ENCODE measurements at regions not wholly inside any gene's neighbourhood (a gene's known extent, or its start where the extent isn't known, plus 50 kb on each side); places are given as distances from the start of the nearest gene placed in this dataset.

- no peak for DNase-seq (ENCODE audit: low read depth in 2 of 2)
These were observed 833.6 kb upstream of the AGA start for GRCh38 chr4:178275671-178276360.

- no peak for DNase-seq (ENCODE audit: low read depth in 2 of 2)
These were observed 838.1 kb upstream of the AGA start for GRCh38 chr4:178280362-178280761.

DNA sequence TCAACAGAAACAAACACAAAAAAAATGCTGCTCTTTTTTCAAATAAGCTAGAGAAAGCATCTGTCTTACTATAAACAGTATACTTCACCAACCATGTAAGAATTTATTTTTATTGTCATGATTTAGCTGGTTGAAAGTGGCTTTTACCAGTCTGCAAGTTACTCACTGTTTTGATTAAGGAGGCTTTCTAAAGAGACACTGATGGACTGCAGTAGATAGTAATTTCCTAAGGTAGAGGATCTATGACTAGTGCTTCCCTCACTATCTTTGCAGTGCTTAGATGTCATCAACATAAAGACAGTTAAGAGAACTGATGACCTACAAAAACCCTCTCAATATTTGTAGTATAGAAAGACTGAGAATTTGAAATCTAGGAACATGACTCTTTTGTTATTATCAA lies 846.2 kb upstream of the AGA start:
- no peak for DNase-seq (ENCODE audit: low read depth in 2 of 2)

- no peak for DNase-seq (ENCODE audit: low read depth in 2 of 2)
These were observed 851.4 kb upstream of the AGA start for GRCh38 chr4:178293601-178294000.

- no peak for DNase-seq (ENCODE audit: low read depth in 2 of 2)
These were observed 854.4 kb upstream of the AGA start for GRCh38 chr4:178296669-178297068.

DNA sequence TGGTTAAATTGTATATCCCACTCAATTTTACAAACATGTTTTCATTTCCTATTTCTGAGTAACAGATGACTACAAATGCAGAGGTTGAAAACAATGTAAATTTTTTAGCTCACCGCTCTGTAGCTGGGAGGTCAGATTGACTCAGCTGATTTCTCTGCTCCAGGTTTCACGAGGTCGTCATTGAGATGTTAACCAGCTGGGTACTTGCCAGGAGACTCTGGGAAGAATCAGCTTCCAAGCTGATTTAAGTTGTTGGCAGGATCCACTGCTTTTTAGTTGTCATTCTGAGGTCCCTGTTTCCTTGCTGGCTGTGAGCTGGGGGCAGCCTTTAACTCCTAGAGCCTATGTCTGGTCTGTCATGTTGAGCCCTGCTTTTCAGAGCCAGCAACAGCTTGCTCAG lies 864.3 kb upstream of the AGA start:
- no peak for DNase-seq (ENCODE audit: low read depth in 2 of 2)

DNA sequence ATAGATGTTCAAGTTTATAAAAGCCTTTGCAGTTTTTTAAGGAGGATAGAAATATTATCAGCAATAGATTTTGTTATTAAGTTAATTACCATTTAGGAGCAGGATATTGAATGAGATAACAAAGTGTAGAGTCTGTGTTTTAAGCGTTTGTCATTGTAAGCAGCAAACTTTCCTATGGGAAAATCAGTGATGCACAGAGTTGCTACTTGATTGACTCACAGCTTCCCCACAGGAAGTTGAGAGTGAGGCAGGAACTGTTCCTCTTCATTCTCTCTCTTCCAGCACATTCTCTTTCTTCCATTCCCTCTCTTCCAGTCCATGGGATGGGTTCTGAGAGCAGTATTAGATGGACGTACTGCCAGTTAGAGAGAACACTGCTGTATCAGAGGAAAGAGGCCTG lies 867.7 kb upstream of the AGA start:
- no peak for DNase-seq (ENCODE audit: low read depth in 2 of 2)

- no peak for DNase-seq (ENCODE audit: low read depth in 2 of 2)
These were observed 869.8 kb upstream of the AGA start for GRCh38 chr4:178311997-178312396.

- no peak for DNase-seq (ENCODE audit: low read depth in 2 of 2)
These were observed 872.0 kb upstream of the AGA start for GRCh38 chr4:178314287-178314686.

GRCh38 chr4:178316211-178316610 lies 874.0 kb upstream of the AGA start:
- DNase-seq (ENCODE audit: low read depth in 2 of 2) = no peak

- no peak for DNase-seq (ENCODE audit: low read depth in 2 of 2)
These were observed 877.8 kb upstream of the AGA start for GRCh38 chr4:178320003-178320402.

GRCh38 chr4:178322524-178323183 lies 880.4 kb upstream of the AGA start:
- no peak for DNase-seq (ENCODE audit: low read depth in 2 of 2)

- DNase-seq (ENCODE audit: low read depth in 2 of 2) = no peak
These were observed 887.1 kb upstream of the AGA start for GRCh38 chr4:178329226-178329872.

DNA sequence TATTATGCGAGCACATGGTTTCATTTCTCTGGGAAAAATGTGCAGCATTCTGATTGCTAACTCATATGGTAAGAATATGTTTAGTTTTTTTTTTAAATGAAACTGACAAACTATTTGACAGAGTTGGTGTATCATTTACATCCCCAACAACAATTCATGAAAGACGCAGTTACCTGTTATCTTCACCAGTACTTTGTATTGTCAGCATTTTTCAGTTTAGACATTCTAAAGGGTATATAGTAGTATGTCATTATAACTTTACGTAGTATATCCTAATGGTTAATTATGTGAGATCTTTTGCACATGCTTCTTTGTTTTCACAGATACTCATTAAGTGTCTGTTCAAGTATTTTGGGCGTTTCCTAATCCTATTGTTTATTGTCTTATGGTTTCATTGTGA lies 891.1 kb upstream of the AGA start:
- DNase-seq (ENCODE audit: low read depth in 2 of 2) = no peak

DNA sequence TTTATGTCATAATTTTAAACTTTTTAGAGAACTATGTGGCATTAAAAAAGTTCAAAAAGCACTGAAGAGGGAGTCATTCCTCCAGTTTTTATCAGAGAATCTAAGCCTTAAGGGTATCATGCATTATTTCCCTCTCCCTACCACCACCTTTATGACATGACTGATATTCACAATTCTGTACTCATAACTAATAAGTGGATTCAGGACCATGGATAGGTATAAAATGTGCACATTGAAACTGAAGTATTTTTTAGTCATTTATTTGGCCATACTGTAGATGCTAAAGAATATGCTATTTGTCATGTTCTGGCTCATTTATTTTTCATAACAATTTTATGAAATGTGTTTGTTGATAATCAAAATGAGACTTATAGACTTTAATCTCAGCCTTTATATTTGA lies 897.5 kb upstream of the AGA start:
- no peak for DNase-seq (ENCODE audit: low read depth in 2 of 2)

DNA sequence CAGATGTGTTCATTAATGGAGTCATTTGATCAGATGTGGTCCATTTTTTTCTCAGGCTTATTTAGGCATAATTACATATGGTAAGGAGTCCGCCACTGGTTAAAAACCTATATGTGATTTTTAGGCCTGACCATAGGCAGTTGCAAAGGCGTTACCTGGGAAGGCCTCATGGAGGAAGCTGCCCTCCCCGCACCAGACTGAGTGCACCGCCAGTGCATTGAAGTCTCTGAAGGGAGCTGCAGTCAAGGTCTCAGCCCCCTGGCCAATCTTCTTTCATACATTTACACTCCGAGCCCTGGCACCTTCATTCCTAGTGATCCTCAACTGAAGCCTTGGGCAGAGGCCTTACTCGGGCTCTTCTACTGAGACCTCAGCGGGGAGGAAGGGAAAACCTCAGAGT lies 898.2 kb upstream of the AGA start:
- no peak for DNase-seq (ENCODE audit: low read depth in 2 of 2)

- no peak for DNase-seq (ENCODE audit: low read depth in 2 of 2)
These were observed 901.9 kb upstream of the AGA start for GRCh38 chr4:178344096-178344495.

- DNase-seq (ENCODE audit: low read depth in 2 of 2) = no peak
These were observed 904.9 kb upstream of the AGA start for GRCh38 chr4:178347111-178347510.

GRCh38 chr4:178349601-178350000 lies 907.4 kb upstream of the AGA start:
- DNase-seq (ENCODE audit: low read depth in 2 of 2) = no peak

DNA sequence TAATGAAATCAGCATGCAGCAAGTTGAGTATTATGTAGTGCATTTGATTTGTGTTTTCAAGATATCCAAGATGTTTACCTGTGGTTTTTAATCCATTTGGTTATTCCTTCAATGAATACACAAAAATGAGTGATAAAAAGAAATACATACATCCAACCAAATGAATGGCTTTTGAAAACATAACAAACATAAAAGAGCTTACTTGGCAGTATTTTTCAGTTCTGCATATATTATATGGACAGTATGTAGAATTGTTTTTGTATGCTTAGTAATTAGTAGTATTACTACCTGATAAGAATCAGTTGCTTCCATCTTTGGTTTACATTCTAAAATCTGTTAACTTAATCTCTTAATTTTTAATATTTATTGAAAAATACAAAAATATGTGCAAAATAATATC lies 908.9 kb upstream of the AGA start:
- DNase-seq (ENCODE audit: low read depth in 2 of 2) = no peak

- DNase-seq (ENCODE audit: low read depth in 2 of 2) = no peak
These were observed 914.5 kb upstream of the AGA start for GRCh38 chr4:178356725-178357124.

DNA sequence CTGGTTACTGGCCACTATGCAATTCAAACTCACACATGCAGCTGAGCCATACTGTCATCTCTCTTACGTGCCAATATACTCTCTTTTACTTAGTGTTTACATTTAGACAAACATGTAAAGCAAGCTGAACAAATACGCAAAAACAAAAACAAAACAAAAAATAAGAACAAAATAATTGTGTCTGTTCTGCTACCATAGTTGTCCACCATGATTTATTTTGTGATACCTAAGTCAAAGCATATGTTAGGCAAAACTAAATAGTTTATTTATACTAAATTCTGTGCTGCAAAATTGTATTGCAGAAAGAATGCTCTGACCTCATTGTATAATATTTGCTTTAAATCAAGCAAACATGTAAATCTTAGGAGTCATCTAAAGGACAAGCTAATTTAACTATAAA lies 943.2 kb upstream of the AGA start:
- no peak for DNase-seq (ENCODE audit: low read depth in 2 of 2)

DNA sequence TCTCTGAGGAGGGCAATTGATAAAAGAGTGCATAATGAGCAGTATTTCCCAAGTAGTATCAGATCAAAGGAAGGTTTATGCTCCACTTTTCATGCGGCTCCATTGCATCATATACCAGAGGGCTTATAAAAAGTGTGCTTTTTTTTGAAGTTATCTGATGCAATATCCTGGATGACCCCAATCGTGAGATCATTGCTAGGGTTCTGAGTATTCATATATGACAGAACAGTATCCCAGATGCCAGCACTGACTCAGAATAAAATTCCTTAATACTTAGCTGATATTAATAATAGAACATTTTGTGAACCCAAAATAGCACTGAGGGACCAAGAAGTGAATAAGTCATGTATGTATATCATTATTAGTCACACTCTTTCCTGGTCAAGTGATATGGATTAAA lies 945.5 kb upstream of the AGA start:
- DNase-seq (ENCODE audit: low read depth in 2 of 2) = no peak
